ENCODE measurements at regions not wholly inside any gene's neighbourhood (a gene's known extent, or its start where the extent isn't known, plus 50 kb on each side); places are given as distances from the start of the nearest gene placed in this dataset.

DNA sequence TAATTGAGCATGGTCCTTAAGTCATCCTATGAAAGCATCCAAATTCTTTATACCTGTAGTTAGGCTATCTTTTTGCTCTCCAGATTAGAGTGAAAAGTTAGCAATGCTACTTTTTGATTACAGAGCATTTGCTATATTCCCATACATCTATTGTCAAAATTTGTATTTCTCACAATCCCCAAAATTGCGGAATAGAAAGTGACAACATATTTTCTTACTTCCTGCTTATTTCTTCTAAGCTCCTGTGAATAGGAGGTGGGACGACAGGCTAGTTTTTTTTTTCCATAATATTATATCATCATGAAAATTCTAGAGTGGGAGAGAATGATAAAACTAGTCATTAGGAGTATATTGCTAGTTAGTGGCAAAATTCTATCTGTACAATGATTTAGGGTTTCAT, 264.0 kb upstream of the DPYD start:
- TF ChIP-seq, protein P1, sequence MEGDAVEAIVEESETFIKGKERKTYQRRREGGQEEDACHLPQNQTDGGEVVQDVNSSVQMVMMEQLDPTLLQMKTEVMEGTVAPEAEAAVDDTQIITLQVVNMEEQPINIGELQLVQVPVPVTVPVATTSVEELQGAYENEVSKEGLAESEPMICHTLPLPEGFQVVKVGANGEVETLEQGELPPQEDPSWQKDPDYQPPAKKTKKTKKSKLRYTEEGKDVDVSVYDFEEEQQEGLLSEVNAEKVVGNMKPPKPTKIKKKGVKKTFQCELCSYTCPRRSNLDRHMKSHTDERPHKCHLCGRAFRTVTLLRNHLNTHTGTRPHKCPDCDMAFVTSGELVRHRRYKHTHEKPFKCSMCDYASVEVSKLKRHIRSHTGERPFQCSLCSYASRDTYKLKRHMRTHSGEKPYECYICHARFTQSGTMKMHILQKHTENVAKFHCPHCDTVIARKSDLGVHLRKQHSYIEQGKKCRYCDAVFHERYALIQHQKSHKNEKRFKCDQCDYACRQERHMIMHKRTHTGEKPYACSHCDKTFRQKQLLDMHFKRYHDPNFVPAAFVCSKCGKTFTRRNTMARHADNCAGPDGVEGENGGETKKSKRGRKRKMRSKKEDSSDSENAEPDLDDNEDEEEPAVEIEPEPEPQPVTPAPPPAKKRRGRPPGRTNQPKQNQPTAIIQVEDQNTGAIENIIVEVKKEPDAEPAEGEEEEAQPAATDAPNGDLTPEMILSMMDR (IDR thresholded peaks at IDR 0.05): no peak
- no peak overlapping the region for H3K4me3 ChIP-seq (ENCODE audit: low read length)
- Mint-ChIP-seq H3K27me3 (no peaks in the 10 kb centered on the region), H3K4me1 (ENCODE audit: low read depth) (no peaks in the 10 kb centered on the region), H3K9me3 (no peaks in the 10 kb centered on the region), H3K27ac (no peak overlapping the region), H3K36me3 (ENCODE audit: low read depth) (no peaks in the 10 kb centered on the region), H3K4me3 (no peak overlapping the region)
- POLR2A ChIA-PET: no interaction called here
- no peak overlapping the region for H3K27ac ChIP-seq (ENCODE audit: low read depth in 1 of 2, low read length in 2 of 2)
- DNase-seq (no peak), ATAC-seq (ENCODE audit: poor library complexity) (no peak)
- CTCF ChIA-PET: no interaction called here
- H3K27me3 ChIP-seq (ENCODE audit: control insufficient read depth in 1 of 2, insufficient read depth in 2 of 2, low read length in 2 of 2): no peaks in the 10 kb centered on the region
- H3K4me1 ChIP-seq (ENCODE audit: insufficient read depth, low read length): no peaks in the 10 kb centered on the region
- no peaks in the 10 kb centered on the region for H3K9me3 ChIP-seq (ENCODE audit: control insufficient read depth in 1 of 2, insufficient read depth in 1 of 2, low read length in 2 of 2)
- H3K36me3 ChIP-seq (ENCODE audit: insufficient read depth, low read length): no peaks in the 10 kb centered on the region
- intact Hi-C loops (cut with DNase I, micrococcal nuclease): no loop called here

- POLR2A ChIA-PET: no interaction called here
- CTCF ChIA-PET: no interaction called here
- intact Hi-C loops (cut with DNase I, micrococcal nuclease): no loop called here
Observed at GRCh38 chr1:98181036-98181764, 260.4 kb upstream of the DPYD start.

DNA sequence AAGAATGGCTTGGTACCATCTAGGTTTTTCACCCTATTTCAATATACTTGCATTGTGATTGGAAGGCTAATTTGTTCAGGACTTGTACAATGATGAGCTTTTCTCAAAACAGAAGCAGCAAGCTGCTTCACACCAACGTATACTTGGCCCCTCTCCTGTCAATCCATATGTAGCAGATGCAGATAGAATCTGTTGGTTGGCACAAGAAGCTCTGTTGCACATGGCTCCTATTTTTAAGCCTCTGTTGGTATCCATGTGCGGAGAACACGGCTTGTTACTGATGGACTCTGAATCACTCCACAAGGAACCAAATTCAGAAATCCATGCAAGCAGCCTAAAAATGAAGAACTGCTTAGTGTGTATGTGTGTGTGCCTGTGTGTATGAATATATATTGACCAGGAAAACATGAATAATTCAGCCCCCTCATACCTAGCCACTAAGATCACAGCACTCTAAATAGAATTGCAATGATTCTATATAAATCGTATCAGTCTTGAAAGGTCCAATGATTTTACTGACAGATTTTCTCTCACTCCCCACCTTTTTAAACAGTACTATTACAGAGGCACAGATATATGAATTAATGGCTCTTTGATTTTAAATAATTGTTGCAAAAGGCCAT, 258.4 kb upstream of the DPYD start:
- CTCF ChIA-PET: no interaction called here

More at GRCh38 chr1:98181036-98181764, 260.4 kb upstream of the DPYD start:
- H3K4me1 ChIP-seq (ENCODE audit: insufficient read depth, low read length): no peaks in the 10 kb centered on the region
- DNase-seq (no peak), ATAC-seq (ENCODE audit: poor library complexity) (no peak)
- no peaks in the 10 kb centered on the region for H3K27me3 Mint-ChIP-seq
- TF ChIP-seq, protein P1 (IDR thresholded peaks at IDR 0.05): no peak
- H3K27ac ChIP-seq (ENCODE audit: low read depth in 1 of 2, low read length in 2 of 2): no peak overlapping the region
- no peaks in the 10 kb centered on the region for H3K9me3 Mint-ChIP-seq
- no peak overlapping the region for H3K4me3 Mint-ChIP-seq
- no peaks in the 10 kb centered on the region for H3K27me3 ChIP-seq (ENCODE audit: control insufficient read depth in 1 of 2, insufficient read depth in 2 of 2, low read length in 2 of 2)
- H3K4me3 ChIP-seq (ENCODE audit: low read length): no peak overlapping the region
- H3K4me1 Mint-ChIP-seq (ENCODE audit: low read depth): no peaks in the 10 kb centered on the region
- no peaks in the 10 kb centered on the region for H3K36me3 Mint-ChIP-seq (ENCODE audit: low read depth)
- H3K36me3 ChIP-seq (ENCODE audit: insufficient read depth, low read length): no peaks in the 10 kb centered on the region
- H3K27ac Mint-ChIP-seq: no peak overlapping the region
- H3K9me3 ChIP-seq (ENCODE audit: control insufficient read depth in 1 of 2, insufficient read depth in 1 of 2, low read length in 2 of 2): no peaks in the 10 kb centered on the region

More for the DNA sequence above, 258.4 kb upstream of the DPYD start:
- H3K27ac Mint-ChIP-seq: no peak overlapping the region
- H3K4me1 Mint-ChIP-seq (ENCODE audit: low read depth): no peaks in the 10 kb centered on the region
- H3K4me3 ChIP-seq (ENCODE audit: low read length): no peak overlapping the region
- H3K27ac ChIP-seq (ENCODE audit: low read depth in 1 of 2, low read length in 2 of 2): no peak overlapping the region
- POLR2A ChIA-PET: no interaction called here
- ATAC-seq (ENCODE audit: poor library complexity) (no peak), DNase-seq (no peak)
- intact Hi-C loops (cut with DNase I, micrococcal nuclease): no loop called here
- H3K27me3 Mint-ChIP-seq: no peaks in the 10 kb centered on the region
- H3K9me3 ChIP-seq (ENCODE audit: control insufficient read depth in 1 of 2, insufficient read depth in 1 of 2, low read length in 2 of 2): no peaks in the 10 kb centered on the region
- H3K27me3 ChIP-seq (ENCODE audit: control insufficient read depth in 1 of 2, insufficient read depth in 2 of 2, low read length in 2 of 2): no peaks in the 10 kb centered on the region
- no peak overlapping the region for H3K4me3 Mint-ChIP-seq
- no peaks in the 10 kb centered on the region for H3K36me3 ChIP-seq (ENCODE audit: insufficient read depth, low read length)
- no peaks in the 10 kb centered on the region for H3K9me3 Mint-ChIP-seq
- H3K4me1 ChIP-seq (ENCODE audit: insufficient read depth, low read length): no peaks in the 10 kb centered on the region
- H3K36me3 Mint-ChIP-seq (ENCODE audit: low read depth): no peaks in the 10 kb centered on the region
- TF ChIP-seq, protein P1 (IDR thresholded peaks at IDR 0.05): no peak

All from CD4-positive, alpha-beta T cell (primary cell).